ENCODE measurements at regions not wholly inside any gene's neighbourhood (a gene's known extent, or its start where the extent isn't known, plus 50 kb on each side); places are given as distances from the start of the nearest gene placed in this dataset.

DNA sequence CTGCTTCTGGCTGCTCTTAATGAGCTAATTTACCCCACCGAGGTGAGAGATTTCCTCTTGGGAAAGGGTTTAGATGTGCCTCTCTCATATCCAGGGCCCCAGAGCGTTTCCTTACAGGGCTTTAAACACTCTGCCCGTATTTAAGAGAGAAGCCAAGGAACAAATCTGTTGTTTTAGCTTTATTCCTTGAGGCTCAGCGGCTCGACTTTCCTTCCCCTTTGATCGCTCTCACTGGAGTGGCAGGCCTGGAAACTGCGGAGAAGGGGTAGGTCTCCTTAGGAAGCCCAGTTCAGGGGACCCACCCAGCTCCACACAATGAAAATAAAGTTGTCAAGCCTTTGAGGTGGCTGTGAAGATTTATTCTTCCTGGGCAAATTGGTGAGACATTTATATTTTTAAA, 132.0 kb upstream of the JAG1 start:
- Histone ChIP-seq H3K9me3 (no peaks in the 10 kb centered on the region), H3K27me3 (no peaks in the 10 kb centered on the region), H3K36me3 (no peaks in the 10 kb centered on the region), H3K4me3 (no peak overlapping the region), H3K4me1 (peaks cover 0 to 17% (median 11%) of the 10 kb centered on the region in 4 donors), H3K27ac (replicated peaks in 1 of 4) (peak overlapping the region; percentile 29 to 46 (median 42))
- TF ChIP-seq POLR2AphosphoS5 (IDR thresholded peaks at IDR 0.05) = no peak
- TF ChIP-seq, protein P1, sequence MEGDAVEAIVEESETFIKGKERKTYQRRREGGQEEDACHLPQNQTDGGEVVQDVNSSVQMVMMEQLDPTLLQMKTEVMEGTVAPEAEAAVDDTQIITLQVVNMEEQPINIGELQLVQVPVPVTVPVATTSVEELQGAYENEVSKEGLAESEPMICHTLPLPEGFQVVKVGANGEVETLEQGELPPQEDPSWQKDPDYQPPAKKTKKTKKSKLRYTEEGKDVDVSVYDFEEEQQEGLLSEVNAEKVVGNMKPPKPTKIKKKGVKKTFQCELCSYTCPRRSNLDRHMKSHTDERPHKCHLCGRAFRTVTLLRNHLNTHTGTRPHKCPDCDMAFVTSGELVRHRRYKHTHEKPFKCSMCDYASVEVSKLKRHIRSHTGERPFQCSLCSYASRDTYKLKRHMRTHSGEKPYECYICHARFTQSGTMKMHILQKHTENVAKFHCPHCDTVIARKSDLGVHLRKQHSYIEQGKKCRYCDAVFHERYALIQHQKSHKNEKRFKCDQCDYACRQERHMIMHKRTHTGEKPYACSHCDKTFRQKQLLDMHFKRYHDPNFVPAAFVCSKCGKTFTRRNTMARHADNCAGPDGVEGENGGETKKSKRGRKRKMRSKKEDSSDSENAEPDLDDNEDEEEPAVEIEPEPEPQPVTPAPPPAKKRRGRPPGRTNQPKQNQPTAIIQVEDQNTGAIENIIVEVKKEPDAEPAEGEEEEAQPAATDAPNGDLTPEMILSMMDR (IDR thresholded peaks at IDR 0.05) = no peak
- TF ChIP-seq EP300 (IDR thresholded peaks at IDR 0.05) = no peak
- TF ChIP-seq POLR2A (IDR thresholded peaks at IDR 0.05; ENCODE audit: low read depth) = no peak
- intact Hi-C loops (cut with DNase I) = no loop called here
- WGBS = 57% methylated on average over 7 of the region's 7 CpGs
- DNase-seq (ENCODE audit: extremely low spot score) = peak; percentile 80

DNA sequence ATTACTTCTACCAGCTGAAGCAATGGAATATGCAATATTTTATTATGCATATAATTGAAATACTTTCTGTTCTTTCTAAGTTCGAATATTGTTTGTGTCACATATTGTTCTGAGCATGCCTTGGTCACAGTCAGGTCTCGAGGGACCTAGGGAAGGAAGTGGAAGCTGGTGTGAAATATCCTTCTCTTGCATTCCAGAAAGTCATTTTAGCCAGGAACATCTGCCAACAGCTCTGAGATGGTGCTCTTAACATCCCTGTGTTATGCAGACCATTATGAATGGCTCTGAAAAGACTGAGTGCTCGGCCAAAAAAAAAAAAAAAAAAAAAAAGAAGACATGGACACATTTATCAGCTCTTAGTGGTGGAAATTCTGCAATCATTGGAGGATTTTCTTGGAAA, 132.7 kb upstream of the JAG1 start:
- peaks cover 0 to 17% (median 11%) of the 10 kb centered on the region in 4 donors for H3K4me1 ChIP-seq
- no peak for TF ChIP-seq POLR2A (IDR thresholded peaks at IDR 0.05; ENCODE audit: low read depth)
- intact Hi-C loops (cut with DNase I) = no loop called here
- 58% methylated on average over 3 of the region's 3 CpGs for WGBS
- DNase-seq (ENCODE audit: extremely low spot score) = peak; percentile 31
- H3K9me3 ChIP-seq = no peaks in the 10 kb centered on the region
- H3K4me3 ChIP-seq = no peak overlapping the region
- H3K27ac ChIP-seq (replicated peaks in 1 of 4) = peak overlapping the region in 1 of 4 donors; percentile 29
- H3K36me3 ChIP-seq = no peaks in the 10 kb centered on the region
- H3K27me3 ChIP-seq = no peaks in the 10 kb centered on the region

- intact Hi-C loops (cut with DNase I) = no loop called here
- TF ChIP-seq EP300 (IDR thresholded peaks at IDR 0.05) (no peak), POLR2A (IDR thresholded peaks at IDR 0.05; ENCODE audit: low read depth) (no peak), POLR2AphosphoS5 (IDR thresholded peaks at IDR 0.05) (no peak)
- TF ChIP-seq, protein P1 (IDR thresholded peaks at IDR 0.05) = no peak
- peaks cover 0 to 17% (median 11%) of the 10 kb centered on the region in 4 donors for H3K4me1 ChIP-seq
- no peak for DNase-seq (ENCODE audit: extremely low spot score)
- H3K27me3 ChIP-seq = no peaks in the 10 kb centered on the region
- 71% methylated on average over 1 of the region's 1 CpG for WGBS
- no peaks in the 10 kb centered on the region for H3K9me3 ChIP-seq
- no peak overlapping the region for H3K27ac ChIP-seq (replicated peaks in 1 of 4)
- H3K36me3 ChIP-seq = no peaks in the 10 kb centered on the region
- no peak overlapping the region for H3K4me3 ChIP-seq
Observed at GRCh38 chr20:10807013-10807412, 133.2 kb upstream of the JAG1 start.

- DNase-seq (ENCODE audit: extremely low spot score) = peak; percentile 10
- H3K36me3 ChIP-seq = no peaks in the 10 kb centered on the region
- TF ChIP-seq POLR2A (IDR thresholded peaks at IDR 0.05; ENCODE audit: low read depth) (no peak), POLR2AphosphoS5 (IDR thresholded peaks at IDR 0.05) (no peak), EP300 (IDR thresholded peaks at IDR 0.05) (no peak)
- TF ChIP-seq, protein P1 (IDR thresholded peaks at IDR 0.05) = no peak
- no peak overlapping the region for H3K27ac ChIP-seq (replicated peaks in 1 of 4)
- H3K27me3 ChIP-seq = no peaks in the 10 kb centered on the region
- no peaks in the 10 kb centered on the region for H3K9me3 ChIP-seq
- H3K4me1 ChIP-seq = no peaks in the 10 kb centered on the region
- intact Hi-C loops (cut with DNase I) = no loop called here
- 70% methylated on average over 10 of the region's 10 CpGs for WGBS
- H3K4me3 ChIP-seq = no peak overlapping the region
Observed at GRCh38 chr20:10812759-10813327, 139.0 kb upstream of the JAG1 start.

- Histone ChIP-seq H3K27me3 (no peaks in the 10 kb centered on the region), H3K4me1 (no peaks in the 10 kb centered on the region), H3K27ac (replicated peaks in 1 of 4) (no peak overlapping the region), H3K4me3 (no peak overlapping the region), H3K36me3 (no peaks in the 10 kb centered on the region), H3K9me3 (no peaks in the 10 kb centered on the region)
- 87% methylated on average over 3 of the region's 3 CpGs for WGBS
- DNase-seq (ENCODE audit: extremely low spot score) = no peak
- TF ChIP-seq POLR2AphosphoS5 (IDR thresholded peaks at IDR 0.05) (no peak), POLR2A (IDR thresholded peaks at IDR 0.05; ENCODE audit: low read depth) (no peak)
- TF ChIP-seq, protein P1 (IDR thresholded peaks at IDR 0.05) = no peak
- intact Hi-C loops (cut with DNase I) = no loop called here
Observed at GRCh38 chr20:10823585-10823984, 149.8 kb upstream of the JAG1 start.
